Suprapubic skin (tissue), 4 donors: ENCODE measurements at regions not wholly inside any gene's neighbourhood (a gene's known extent, or its start where the extent isn't known, plus 50 kb on each side); places are given as distances from the start of the nearest gene placed in this dataset.

Source experiments
- POLR2A ChIP-seq, 2 donors: fragments of 450-650 bp; IDR thresholded peaks; one replicate each; pipeline ENCODE4 v1.6.1; 2017; ENCODE audit warnings: antibody characterized with exemption in 2 of 2, mild to moderate bottlenecking in 2 of 2, moderate library complexity in 2 of 2
- POLR2AphosphoS5 ChIP-seq, 3 donors: sonication (generic); formaldehyde crosslinking; IDR thresholded peaks; one replicate each; pipeline ENCODE4 v1.6.1; 2017; ENCODE audit warnings: antibody characterized with exemption in 3 of 3
- TF ChIP-seq, protein P1 (sequence below), 2 donors: fragments of 200-600 bp in 1 of 2; fragments of 450-650 bp in 1 of 2; sonication (generic) in 1 of 2; IDR thresholded peaks; one replicate each; pipeline ENCODE4 v1.5.1; 2016 to 2019; ENCODE audit warnings: antibody characterized with exemption in 2 of 2, mild to moderate bottlenecking in 1 of 2, moderate library complexity in 1 of 2

DNA sequence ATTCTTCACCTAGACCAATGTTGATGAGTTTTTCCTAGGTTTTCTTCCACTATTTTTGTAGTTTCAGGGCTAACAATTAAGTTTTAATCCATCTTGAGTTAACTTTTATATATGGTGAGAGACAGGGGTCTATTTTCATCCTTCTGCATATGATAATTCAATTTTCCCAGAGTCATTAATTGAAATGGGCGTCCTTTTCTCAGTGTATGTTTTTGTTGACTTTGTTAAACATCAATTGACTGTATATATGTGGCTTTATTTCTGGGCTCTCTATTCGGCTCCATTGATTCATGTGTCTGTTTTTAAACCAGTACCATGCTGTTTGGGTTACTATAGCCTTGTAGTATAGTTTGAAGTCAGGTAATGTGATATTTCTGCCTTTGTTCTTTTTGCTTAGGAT lies 282.1 kb downstream of the INSC start:
- TF ChIP-seq, protein P1, sequence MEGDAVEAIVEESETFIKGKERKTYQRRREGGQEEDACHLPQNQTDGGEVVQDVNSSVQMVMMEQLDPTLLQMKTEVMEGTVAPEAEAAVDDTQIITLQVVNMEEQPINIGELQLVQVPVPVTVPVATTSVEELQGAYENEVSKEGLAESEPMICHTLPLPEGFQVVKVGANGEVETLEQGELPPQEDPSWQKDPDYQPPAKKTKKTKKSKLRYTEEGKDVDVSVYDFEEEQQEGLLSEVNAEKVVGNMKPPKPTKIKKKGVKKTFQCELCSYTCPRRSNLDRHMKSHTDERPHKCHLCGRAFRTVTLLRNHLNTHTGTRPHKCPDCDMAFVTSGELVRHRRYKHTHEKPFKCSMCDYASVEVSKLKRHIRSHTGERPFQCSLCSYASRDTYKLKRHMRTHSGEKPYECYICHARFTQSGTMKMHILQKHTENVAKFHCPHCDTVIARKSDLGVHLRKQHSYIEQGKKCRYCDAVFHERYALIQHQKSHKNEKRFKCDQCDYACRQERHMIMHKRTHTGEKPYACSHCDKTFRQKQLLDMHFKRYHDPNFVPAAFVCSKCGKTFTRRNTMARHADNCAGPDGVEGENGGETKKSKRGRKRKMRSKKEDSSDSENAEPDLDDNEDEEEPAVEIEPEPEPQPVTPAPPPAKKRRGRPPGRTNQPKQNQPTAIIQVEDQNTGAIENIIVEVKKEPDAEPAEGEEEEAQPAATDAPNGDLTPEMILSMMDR (IDR thresholded peaks at IDR 0.05): no peak
- TF ChIP-seq POLR2AphosphoS5 (IDR thresholded peaks at IDR 0.05) (no peak), POLR2A (IDR thresholded peaks at IDR 0.05) (no peak)
